HG03565 (cell line): ENCODE measurements at regions not wholly inside any gene's neighbourhood (a gene's known extent, or its start where the extent isn't known, plus 50 kb on each side); places are given as distances from the start of the nearest gene placed in this dataset.

Experiments
- ATAC-seq: cut with Tn5 transposase; IDR thresholded peaks from one replicate; pipeline ENCODE4 v1.9.1; 2021; ENCODE audit warnings: mild to moderate bottlenecking, moderate library complexity; ENCODE audit not compliant: unreplicated experiment

- no peak for ATAC-seq
Measured at GRCh38 chr22:22079404-22080148, 97.0 kb upstream of the TOP3B start.

- ATAC-seq, result no peak
Measured at GRCh38 chr22:22078329-22078728, 95.7 kb upstream of the TOP3B start.

DNA sequence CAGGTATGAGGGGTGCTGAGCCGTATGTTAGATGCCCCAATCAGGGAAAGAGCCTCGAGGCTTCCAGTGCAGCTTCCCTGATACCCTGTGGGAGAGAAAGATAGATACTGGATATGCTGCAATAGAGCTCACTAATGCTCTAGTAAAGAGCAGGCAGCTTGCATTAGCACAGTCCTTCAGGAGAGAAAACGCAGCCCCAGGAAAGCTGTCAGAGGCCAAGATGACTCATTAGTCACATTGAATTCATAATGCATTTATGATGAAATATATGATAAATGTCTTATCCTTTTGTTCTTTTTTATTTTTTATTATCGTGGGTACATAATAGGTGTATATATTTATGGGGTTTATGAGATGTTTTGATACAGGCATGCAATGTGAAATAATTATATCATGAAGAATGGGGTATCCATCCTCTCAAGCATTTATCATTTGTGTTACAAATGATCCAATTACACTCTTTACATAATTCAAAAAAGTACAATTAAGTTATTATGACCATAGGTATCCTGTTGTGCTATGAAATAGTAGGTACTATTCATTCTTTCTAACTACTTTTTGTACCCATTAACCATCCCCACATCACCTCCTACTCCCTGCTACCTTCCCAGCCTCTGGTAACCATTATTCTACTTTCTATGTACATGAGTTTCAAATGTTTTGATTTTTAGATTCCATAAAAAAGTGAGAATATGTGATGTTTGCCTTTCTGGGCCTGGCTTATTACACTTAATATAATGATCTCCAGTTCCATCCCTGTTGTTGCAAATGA, 94.5 kb upstream of the TOP3B start:
- no peak for ATAC-seq

DNA sequence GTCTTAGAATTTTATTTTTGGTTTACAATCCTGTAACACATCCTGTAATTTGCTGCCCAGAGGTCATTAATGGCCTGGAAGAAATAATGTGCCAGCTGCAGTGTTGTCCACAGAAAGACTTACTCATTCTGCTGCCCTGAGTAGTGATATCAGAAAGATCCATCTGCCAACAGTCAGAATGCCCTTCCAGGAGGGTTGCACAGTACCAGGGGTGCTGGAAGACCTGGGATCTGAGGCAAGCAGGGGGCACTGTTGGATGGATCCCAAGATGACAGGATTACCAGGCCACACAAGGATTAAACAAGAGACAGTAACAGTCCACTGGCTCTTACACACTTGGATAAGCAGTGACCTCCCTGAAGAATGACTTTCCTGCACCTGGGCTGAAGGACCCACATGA, 93.8 kb upstream of the TOP3B start:
- no peak for ATAC-seq

DNA sequence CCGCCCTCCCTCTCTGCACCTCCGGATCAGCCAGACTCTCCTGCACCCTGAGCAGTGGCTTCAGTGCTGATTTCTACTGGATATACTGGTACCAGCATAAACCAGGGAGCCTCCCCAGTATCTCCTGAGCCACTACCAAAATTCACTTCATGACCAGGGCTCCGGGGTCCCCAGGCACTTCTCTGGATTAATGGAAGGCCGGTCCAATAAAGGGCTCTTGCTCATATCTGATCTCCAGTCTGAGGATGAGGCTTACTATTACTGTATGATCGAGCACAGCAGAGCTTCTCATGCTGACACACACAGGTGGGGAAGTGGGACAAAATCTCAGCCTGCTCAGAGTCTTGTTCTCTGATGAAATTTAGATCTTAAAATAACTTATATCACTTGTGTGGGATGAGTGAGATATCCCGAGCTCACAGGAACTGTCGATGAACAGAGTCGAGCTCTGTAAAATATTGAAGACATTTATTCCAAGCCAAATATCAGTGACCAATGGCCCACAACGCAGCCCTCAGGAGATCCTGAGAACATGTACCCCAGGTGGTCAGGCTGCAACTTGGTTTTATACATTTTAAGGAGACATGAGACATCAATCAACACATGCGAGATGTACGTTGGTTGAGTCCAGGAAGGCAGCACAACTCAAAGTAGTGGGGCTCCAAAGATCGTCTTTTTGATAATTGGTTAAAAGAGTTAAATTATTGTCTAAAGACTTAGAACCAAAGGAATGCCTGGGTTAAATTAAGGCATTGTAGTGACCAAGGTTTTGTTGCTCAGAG, 93.0 kb upstream of the TOP3B start:
- ATAC-seq, result no peak

GRCh38 chr22:22074634-22075381, 92.2 kb upstream of the TOP3B start:
- ATAC-seq, result no peak

DNA sequence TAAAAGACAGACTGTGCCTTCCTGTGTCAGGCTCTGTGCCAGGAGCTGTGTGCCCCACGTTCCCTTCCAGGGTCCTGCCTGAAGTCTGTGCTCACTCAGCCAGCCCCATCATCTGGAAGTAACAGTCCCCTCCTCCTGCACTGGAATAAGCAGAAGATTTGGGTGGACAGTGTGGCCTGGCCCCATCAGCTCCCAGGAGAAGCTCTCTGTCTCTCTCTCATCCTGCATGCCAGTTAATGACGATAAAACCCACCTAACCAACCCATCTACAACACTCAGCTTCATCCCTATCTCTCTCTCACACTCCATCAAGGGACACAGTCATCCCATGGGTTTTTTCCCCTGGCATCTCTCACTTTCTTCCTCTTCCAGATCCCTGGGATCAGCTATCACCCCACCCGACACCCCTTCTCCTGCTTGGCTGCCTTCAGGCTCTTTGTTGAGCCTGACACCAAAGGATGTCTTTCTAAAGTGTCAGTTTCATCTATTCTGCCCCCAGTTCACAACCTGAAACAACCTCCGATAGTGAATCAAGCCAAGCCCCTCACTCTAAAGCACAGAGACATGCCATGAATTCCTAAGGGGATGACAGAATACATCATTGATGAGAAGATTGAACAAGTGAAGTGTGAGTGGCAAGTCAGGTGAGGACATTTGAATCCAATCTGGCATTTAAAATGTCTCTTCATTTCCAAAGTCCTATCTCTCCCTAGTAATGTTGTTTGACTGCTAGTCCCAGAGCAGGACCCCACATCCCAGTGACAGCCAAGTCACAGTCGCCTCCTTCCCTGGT, 91.4 kb upstream of the TOP3B start:
- ATAC-seq, result no peak

DNA sequence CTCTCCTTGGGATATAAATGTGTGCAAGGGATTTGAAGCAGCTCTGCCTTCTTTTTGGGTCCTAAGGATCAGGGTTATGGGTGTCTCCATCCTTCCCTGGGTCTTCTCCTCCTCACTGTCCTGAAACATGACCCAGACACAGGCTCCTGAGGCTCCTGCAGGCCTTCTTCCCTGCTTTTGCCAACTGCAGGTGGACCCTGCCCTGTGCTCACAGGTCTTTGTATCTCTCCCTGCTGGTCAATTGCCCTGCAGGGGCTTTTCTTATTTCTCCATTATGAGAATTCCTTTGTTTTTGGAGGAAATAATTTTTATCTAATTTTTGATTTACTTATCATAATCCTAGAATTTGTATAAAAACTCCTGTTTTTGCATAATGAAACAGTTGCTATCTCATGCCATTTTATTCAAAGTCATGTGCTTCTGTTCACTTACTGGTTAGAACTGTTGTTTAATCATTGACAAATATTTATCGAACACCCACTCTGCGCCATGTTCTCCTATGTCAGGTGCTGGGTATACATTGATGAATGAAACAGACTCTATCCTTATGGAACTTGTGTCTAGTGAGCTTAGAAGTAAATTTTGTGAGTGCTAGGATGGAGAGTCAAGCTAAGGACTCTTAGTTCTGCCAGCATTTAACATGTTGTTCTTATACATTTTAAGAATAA, 89.7 kb upstream of the TOP3B start:
- ATAC-seq, result no peak

DNA sequence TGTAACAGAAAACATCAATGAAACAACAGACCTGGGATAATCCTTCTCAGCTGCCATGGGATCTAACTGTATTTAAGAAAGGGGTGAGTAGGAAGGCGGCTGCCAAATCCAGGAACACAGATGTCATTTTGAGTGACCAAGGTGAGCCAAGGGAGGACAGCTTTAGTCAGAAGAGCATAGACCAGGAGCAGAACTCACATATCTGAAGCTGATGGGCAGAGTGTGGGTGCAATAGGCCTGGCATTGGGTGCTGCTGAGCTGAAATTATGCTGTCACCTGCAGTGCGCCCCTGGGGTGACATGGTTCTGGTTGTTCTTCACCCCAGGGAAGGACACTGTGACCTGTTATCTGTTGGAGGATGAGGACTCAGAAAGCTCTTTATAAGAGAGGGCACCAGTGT, 88.9 kb upstream of the TOP3B start:
- ATAC-seq, result no peak

DNA sequence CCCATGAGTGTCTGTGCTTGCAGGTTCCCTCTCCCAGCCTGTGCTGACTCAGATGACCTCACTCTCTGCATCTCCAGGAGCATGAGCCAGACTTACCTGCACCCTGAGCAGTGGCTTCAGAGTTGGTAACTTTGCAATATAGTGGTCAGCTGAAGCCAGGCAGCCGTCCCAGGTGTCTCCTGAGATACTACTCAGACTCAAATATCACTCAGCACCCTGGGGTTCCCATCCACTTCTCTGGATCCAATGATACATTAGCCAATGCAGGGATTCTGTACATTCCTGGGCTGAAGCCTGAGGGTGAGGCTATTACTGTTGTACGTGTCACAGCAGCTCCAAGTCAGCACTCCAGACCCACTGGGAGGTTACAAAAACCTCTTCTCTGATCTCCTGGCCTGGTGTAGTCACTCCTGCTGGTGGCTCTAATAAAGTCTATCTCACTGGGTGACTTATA, 87.8 kb upstream of the TOP3B start:
- ATAC-seq, result no peak

- ATAC-seq, result no peak
Measured at GRCh38 chr22:22069450-22070370, 87.1 kb upstream of the TOP3B start.

DNA sequence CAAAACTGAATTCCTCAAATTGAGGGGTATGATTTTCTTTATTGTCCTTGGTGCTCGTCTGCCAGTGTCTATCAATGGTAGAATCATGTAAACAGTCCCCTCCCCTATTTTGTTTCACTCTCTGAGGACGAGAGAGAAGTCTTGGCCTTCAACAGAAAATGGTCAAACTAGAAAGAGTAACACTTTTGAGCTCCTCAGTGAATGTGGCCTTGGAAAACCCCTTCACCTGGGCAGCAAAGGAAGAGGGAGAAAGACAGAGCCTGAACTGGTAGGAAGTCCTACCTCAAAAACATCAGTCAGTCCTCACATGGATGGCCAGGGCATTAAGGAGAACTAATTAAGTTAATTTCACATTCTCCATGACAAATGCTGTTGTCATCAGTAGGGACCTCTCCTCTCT, 86.1 kb upstream of the TOP3B start:
- no peak for ATAC-seq

DNA sequence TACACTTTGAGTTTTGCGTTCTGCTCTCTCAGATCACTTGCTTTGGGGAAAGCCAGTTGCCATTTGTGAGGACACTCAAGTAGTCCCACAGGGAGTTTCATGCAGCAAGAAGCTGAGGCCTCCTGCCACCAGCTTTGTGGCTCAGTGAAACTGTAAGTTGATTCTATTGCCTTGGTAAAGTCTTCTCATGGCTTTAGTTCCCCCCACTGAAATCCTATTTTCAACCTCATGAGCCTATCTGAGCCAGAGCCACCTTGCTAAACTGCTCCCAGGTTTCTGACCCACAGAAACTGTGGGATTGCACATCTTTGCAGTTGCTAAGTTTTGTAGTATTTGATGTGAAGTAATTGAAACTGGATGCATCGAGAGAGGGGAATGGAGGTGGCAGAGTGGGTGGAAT, 85.4 kb upstream of the TOP3B start:
- ATAC-seq, result no peak

DNA sequence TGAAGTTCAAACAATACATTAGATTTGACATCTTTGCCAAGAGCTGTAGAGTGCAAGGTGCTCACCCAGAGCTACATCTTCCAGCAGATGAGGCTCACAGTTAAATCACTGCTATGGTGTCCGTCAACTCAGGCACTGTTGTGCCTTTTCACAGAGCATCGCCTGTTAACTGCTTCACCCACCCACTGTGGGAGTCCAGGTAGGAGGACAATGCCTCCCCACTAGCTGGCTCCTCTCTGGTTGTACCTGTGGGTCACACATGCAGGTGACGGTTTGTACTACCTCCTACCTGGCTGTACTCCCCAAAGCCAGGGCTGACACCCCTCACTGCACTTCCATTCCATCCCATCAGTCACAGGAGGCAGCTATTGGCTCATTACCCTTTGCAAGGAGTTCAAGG, 84.6 kb upstream of the TOP3B start:
- ATAC-seq, result no peak

- ATAC-seq, result no peak
Measured at GRCh38 chr22:22064580-22064979, 82.0 kb upstream of the TOP3B start.

DNA sequence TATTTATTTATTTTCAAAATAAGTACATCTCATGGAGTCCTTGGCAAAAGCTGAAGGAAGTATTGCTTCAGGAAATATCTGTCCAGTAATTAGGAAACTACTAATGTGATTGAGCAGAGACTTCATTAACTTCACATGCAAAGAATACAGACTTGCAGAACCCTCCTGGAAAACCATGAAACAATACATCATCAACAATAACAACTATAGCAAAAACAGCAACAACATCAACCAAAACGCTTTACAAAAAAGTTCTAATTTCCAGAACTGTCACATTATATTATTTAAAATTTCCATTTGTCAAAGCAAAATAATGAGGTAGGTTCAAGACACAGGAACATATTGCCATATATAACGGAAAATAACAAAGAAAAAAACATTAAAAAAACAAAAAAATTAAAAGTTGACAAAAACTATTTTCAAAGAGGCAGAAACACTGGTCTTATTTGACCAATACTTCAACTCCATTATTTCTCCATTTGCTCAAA, 79.8 kb upstream of the TOP3B start:
- no peak for ATAC-seq

GRCh38 chr22:22061085-22062077, 78.8 kb upstream of the TOP3B start:
- no peak for ATAC-seq
